H1 (cell line): ENCODE measurements at regions not wholly inside any gene's neighbourhood (a gene's known extent, or its start where the extent isn't known, plus 50 kb on each side); places are given as distances from the start of the nearest gene placed in this dataset.

Source experiments
- SIRT6 ChIP-seq: IDR thresholded peaks from one replicate; pipeline ENCODE4 v1.7.1; 2012; ENCODE audit warnings: low read length, inconsistent platforms

DNA sequence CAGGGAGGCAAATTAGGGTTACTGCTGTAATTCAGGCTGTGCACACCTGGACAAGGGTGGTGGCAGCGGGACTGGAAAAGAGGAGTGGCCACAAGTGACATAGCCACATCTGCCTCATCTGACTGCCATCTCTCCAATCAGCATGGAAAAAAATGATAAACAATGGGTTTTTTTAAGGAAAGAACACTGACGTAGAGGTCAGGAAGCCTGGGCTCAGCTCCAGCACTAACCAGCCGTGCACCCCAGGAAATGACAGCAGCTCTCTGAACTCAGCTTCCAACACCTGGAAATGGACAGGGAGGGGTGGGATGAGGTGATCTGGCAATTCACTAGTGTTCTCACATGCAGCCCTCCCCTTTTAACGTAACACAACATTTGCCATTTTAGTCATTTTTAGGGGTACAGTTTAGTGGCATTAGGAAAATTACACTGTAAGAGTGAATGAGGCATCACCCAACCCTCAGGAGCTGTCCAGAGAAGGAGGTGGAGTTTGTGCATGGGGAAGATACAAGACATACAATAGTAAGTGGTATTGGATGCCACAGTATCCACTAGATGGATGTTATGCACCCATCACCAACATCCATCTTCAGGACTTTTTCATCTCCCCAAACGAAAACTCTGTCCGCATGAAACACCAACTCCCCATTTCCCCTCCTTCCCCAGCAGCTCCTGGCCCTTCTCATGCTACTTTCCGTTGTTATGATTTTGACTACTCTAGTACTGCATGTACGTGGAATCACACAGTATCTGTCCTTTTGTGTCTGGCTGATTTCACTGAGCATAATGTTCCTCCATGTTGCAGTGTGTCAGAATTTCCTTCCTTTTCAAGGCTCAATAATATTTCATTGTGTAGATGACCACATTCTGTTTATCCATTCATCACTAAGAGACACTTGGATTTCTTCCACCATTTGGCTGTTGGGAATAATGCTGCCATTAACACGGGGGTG is 215.5 kb upstream of the ECI2 start (continued):
- no peak for TF ChIP-seq SIRT6
